GM12872 (cell line): ENCODE measurements at regions not wholly inside any gene's neighbourhood (a gene's known extent, or its start where the extent isn't known, plus 50 kb on each side); places are given as distances from the start of the nearest gene placed in this dataset.

Source experiments
- TF ChIP-seq, protein P1 (sequence below): IDR thresholded peaks from 3 replicates; pipeline ENCODE4 v1.5.1; 2011; ENCODE audit warnings: low read depth, mild to moderate bottlenecking, low read length, moderate library complexity; ENCODE audit not compliant: insufficient read depth

DNA sequence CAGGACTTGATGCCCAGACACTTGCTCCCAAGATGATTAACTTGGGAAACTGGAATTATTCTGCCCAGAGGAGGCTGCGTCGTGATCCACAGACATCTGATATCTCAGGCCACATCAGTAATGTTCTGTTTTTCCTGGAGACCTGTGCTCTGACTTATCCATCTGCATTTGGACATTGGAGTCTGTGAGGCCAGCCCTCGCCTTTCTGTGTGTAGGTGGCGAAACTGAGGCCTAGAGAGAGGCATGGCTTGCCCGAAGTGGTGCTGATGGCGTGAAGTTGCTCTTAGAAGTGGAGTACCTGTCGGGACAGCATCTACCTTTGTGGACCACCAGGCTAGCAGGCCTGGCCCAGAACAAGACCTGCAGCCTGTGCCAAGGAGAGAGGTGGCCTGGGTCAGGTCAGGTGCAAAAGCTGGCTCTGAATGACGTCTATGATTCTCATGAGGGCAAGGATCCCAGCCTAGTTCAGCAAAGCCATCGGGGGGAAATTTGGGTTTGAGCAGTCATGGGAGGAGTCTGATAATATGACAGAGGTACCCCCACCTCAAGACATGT lies 186.8 kb upstream of the ZNF469 start:
- TF ChIP-seq, protein P1, sequence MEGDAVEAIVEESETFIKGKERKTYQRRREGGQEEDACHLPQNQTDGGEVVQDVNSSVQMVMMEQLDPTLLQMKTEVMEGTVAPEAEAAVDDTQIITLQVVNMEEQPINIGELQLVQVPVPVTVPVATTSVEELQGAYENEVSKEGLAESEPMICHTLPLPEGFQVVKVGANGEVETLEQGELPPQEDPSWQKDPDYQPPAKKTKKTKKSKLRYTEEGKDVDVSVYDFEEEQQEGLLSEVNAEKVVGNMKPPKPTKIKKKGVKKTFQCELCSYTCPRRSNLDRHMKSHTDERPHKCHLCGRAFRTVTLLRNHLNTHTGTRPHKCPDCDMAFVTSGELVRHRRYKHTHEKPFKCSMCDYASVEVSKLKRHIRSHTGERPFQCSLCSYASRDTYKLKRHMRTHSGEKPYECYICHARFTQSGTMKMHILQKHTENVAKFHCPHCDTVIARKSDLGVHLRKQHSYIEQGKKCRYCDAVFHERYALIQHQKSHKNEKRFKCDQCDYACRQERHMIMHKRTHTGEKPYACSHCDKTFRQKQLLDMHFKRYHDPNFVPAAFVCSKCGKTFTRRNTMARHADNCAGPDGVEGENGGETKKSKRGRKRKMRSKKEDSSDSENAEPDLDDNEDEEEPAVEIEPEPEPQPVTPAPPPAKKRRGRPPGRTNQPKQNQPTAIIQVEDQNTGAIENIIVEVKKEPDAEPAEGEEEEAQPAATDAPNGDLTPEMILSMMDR = no peak

DNA sequence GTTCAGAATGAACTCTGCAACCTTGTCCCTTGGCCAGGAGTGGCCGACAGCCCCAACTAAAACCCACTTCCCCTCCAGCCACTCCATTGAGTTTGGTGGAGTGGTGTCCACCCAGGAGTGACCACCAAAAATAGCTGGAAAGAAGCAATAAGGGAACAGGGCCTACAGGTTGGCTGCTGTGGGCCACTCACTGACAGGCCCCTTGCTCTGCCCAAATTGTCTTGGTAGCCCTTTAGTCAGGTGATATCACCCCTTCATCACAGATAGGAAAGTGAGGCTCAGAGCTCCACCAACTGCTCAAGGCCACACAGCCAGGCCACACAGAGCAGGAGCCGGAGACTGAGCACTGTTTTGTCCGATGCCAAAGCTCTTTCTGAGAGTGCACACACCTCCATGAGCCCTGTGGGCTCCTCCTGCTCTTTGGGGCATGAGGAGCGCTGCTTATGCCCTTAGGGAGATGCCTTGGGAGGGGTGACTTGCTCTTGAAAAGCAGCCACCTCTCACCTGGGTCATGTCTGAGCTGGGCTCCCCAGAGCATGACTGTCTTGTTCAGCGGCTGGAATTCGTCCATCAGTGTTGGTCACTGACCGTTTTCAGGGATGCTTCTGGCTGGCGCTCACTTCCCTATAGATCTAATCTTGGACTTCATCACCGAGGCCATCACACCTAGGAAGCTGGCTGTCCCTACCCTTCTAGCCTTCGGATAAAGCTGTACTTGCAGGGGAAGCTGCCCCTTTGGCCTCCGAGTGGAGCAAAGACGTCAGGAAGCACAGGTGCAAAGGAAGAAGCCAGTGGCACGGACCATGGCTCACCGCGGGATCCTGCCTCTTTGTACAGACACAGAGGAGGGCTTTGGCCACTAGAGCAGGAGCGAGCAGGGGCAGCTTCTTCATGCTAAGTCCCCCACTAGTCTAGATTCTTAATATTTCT lies 186.0 kb upstream of the ZNF469 start:
- TF ChIP-seq, protein P1 = no peak

DNA sequence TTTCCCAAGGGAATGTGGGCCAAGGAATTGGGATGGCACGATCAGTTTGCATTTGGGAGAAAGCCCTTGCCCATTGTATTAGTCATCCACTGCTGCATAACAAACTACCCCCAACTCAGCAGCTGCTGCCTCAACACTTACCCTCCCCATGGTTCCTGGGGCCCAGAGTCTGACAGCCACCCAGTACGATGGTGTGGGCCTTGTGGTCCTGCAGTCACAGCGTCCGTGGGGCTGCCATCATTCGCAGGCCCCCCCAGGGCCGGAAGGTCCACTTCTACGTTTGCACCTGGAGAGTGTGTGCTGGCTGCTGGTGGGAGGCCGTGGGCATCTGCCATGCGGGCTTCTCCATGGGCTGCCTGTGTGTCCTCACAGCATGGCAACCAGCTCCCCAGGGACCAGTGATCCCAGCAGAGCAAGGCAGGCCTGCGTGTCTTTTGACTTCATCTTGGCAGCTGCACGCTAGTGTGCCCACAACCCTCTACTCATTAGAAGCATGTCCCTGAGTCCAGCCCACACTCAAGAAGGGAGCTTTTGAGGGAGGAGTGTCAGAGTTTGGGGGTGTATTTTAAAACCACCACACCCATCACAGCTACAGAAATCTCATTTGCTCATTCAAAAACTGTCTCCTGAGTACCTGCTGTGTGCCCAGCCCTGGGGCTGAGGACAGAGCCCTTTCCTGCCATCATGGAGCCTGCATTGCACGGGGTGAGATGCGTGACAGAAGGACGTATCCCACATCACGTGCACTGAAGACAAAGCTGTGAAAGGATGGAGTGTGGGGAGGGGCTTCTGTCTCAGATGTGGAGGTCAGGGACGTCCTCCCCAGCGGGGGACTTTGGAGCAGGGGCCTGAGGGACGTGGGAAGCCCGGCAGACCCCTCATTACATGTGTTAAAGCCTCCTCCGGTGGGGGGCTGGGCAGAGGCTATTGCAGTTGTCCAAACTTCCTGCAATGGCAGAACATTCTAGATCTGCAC lies 185.0 kb upstream of the ZNF469 start:
- TF ChIP-seq, protein P1 = no peak

DNA sequence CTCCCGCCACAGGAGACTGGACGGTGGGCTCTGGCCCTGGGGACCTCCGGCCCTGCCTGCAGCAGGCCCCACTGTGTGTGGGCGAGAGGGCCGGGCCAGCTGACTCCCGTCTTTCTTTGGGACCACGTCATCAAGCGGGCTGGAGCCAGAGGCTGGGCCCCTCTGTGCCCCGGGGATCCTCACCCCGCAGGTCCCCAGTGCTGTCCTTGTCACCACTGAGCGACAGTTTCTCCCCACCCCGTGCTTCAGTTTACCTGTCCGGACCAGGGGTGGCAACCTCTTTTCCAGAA lies 181.9 kb upstream of the ZNF469 start:
- TF ChIP-seq, protein P1 = no peak

DNA sequence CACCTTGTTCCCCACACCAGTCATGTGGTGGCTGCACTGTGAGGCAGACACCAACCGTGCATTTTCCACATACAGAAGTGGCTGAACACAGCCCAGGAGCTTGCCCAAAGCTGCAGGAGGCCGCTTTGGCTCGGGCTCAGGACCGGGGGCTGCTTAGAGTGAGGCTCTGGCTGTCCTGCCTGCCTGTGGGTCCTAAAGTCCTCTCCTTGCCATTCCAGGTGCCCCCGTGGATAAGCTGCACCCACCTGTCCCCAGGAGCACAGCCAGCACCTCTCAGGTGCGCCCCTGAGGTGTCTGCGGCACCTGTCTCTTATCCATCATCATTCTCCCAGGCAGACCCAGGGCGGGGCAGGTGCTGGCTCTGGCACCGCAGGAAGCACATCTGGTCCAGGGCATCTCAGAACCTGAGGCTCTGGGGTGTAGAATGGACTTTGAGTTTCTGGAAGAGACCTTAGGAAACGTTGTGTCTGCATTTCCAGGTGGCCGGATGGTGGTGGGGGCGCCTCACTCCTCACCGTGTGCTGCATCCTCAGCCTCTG lies 180.5 kb upstream of the ZNF469 start:
- TF ChIP-seq, protein P1 = no peak

DNA sequence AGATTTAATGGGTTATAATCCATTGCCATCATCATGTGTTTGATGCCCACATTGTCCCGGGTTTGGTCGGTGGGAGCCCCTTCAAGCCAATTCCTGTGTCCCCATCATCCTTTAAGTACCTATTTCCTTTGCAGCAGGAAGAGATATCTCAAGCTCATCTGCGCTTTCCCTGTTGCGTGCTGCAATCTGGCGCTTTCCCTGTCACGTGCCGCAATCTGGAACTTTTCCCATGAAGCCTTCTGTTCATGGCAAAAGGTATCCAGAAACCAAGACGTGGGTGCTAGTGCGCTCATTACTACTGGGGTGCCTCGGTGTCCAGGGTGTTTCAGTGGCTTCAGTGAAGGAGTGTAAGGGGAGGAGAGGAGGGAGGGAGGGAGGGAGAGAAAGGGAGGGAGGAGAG lies 174.6 kb upstream of the ZNF469 start:
- TF ChIP-seq, protein P1 = no peak
